H1 (cell line): ENCODE measurements at regions not wholly inside any gene's neighbourhood (a gene's known extent, or its start where the extent isn't known, plus 50 kb on each side); places are given as distances from the start of the nearest gene placed in this dataset.

Source experiments
- HDAC6 ChIP-seq: IDR thresholded peaks from one replicate; pipeline ENCODE4 v1.7.1; 2012; ENCODE audit warnings: low read depth, mild to moderate bottlenecking, inconsistent platforms, low read length, moderate library complexity
- TF ChIP-seq, protein P1 (sequence below): fragments of 300-600 bp; sonication (generic); IDR thresholded peaks from 2 replicates; pipeline ENCODE4 v1.7.1; 2012; ENCODE audit warnings: low read length, moderate library complexity, mild to moderate bottlenecking, inconsistent platforms; ENCODE audit not compliant: insufficient replicate concordance

DNA sequence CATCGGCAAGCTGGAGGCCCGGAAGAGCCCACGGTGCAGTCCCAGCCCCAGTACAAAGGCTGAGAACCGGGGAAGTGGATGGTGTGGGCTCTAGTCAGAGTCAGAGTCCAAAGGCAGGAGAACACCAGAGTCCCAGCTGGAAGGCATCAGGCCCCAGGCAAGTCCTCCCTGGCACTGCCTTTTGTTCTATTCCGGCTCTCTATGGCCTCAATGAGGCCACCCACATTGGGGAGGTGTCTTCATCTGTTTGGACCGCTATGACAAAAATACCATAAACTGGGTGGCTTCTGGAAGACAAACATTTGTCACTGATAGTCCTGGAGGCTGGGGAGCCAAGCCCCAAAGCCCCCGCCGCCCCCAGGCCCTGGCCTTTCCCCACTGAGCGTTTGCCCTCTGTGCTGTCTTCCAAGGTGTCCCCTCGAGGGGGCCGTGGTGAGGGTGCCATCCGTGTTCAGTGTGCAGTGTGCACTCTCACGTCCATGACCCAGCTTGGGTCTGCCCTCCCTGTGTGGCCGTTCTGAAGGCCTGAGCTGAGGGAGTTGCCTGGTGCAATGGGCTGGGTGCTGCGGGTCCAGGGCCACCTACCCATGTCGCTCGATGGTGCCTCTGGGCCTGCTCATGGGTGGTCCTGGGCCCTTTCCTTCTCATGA, 99.1 kb upstream of the PPP1R26 start (continued):
- TF ChIP-seq, protein P1, sequence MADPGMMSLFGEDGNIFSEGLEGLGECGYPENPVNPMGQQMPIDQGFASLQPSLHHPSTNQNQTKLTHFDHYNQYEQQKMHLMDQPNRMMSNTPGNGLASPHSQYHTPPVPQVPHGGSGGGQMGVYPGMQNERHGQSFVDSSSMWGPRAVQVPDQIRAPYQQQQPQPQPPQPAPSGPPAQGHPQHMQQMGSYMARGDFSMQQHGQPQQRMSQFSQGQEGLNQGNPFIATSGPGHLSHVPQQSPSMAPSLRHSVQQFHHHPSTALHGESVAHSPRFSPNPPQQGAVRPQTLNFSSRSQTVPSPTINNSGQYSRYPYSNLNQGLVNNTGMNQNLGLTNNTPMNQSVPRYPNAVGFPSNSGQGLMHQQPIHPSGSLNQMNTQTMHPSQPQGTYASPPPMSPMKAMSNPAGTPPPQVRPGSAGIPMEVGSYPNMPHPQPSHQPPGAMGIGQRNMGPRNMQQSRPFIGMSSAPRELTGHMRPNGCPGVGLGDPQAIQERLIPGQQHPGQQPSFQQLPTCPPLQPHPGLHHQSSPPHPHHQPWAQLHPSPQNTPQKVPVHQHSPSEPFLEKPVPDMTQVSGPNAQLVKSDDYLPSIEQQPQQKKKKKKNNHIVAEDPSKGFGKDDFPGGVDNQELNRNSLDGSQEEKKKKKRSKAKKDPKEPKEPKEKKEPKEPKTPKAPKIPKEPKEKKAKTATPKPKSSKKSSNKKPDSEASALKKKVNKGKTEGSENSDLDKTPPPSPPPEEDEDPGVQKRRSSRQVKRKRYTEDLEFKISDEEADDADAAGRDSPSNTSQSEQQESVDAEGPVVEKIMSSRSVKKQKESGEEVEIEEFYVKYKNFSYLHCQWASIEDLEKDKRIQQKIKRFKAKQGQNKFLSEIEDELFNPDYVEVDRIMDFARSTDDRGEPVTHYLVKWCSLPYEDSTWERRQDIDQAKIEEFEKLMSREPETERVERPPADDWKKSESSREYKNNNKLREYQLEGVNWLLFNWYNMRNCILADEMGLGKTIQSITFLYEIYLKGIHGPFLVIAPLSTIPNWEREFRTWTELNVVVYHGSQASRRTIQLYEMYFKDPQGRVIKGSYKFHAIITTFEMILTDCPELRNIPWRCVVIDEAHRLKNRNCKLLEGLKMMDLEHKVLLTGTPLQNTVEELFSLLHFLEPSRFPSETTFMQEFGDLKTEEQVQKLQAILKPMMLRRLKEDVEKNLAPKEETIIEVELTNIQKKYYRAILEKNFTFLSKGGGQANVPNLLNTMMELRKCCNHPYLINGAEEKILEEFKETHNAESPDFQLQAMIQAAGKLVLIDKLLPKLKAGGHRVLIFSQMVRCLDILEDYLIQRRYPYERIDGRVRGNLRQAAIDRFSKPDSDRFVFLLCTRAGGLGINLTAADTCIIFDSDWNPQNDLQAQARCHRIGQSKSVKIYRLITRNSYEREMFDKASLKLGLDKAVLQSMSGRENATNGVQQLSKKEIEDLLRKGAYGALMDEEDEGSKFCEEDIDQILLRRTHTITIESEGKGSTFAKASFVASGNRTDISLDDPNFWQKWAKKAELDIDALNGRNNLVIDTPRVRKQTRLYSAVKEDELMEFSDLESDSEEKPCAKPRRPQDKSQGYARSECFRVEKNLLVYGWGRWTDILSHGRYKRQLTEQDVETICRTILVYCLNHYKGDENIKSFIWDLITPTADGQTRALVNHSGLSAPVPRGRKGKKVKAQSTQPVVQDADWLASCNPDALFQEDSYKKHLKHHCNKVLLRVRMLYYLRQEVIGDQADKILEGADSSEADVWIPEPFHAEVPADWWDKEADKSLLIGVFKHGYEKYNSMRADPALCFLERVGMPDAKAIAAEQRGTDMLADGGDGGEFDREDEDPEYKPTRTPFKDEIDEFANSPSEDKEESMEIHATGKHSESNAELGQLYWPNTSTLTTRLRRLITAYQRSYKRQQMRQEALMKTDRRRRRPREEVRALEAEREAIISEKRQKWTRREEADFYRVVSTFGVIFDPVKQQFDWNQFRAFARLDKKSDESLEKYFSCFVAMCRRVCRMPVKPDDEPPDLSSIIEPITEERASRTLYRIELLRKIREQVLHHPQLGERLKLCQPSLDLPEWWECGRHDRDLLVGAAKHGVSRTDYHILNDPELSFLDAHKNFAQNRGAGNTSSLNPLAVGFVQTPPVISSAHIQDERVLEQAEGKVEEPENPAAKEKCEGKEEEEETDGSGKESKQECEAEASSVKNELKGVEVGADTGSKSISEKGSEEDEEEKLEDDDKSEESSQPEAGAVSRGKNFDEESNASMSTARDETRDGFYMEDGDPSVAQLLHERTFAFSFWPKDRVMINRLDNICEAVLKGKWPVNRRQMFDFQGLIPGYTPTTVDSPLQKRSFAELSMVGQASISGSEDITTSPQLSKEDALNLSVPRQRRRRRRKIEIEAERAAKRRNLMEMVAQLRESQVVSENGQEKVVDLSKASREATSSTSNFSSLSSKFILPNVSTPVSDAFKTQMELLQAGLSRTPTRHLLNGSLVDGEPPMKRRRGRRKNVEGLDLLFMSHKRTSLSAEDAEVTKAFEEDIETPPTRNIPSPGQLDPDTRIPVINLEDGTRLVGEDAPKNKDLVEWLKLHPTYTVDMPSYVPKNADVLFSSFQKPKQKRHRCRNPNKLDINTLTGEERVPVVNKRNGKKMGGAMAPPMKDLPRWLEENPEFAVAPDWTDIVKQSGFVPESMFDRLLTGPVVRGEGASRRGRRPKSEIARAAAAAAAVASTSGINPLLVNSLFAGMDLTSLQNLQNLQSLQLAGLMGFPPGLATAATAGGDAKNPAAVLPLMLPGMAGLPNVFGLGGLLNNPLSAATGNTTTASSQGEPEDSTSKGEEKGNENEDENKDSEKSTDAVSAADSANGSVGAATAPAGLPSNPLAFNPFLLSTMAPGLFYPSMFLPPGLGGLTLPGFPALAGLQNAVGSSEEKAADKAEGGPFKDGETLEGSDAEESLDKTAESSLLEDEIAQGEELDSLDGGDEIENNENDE, result no peak
- TF ChIP-seq HDAC6, result no peak
- TF ChIP-seq, all 59 proteins: peak for 0
